Neuronal stem cell (in vitro differentiated cells): ENCODE measurements at regions not wholly inside any gene's neighbourhood (a gene's known extent, or its start where the extent isn't known, plus 50 kb on each side); places are given as distances from the start of the nearest gene placed in this dataset.

Experiments used
- DNase-seq: peaks from one replicate; pipeline ENCODE4 v3.0.0-alpha.2; 2013; ENCODE audit warnings: low spot score
- H2AFZ ChIP-seq: one replicate; pipeline ENCODE4 v1.6.1; 2013; ENCODE audit warnings: mild to moderate bottlenecking, low read length, inconsistent platforms
- H2AK5ac ChIP-seq: 2 replicates; pipeline ENCODE4 v1.6.1; 2013; ENCODE audit warnings: low read depth, mild to moderate bottlenecking, inconsistent platforms, low read length, moderate library complexity, mixed read lengths
- H2BK120ac ChIP-seq: 2 replicates; pipeline ENCODE4 v1.6.1; 2013; ENCODE audit warnings: low read depth, mild to moderate bottlenecking, inconsistent platforms, low read length, moderate library complexity, mixed read lengths
- H2BK12ac ChIP-seq: one replicate; pipeline ENCODE4 v1.6.1; 2013; ENCODE audit warnings: low read length, inconsistent platforms
- H2BK15ac ChIP-seq: 2 replicates; pipeline ENCODE4 v1.6.1; 2013; ENCODE audit warnings: mild to moderate bottlenecking, low read length, inconsistent platforms, mixed read lengths
- H2BK5ac ChIP-seq: one replicate; pipeline ENCODE4 v1.6.1; 2013; ENCODE audit warnings: inconsistent platforms, mild to moderate bottlenecking, low read length, moderate library complexity
- H3K14ac ChIP-seq: one replicate; pipeline ENCODE4 v1.6.1; 2013; ENCODE audit warnings: low read length, inconsistent platforms
- H3K18ac ChIP-seq: 2 replicates; pipeline ENCODE4 v1.6.1; 2013; ENCODE audit warnings: low read length, inconsistent platforms
- H3K23ac ChIP-seq: 2 replicates; pipeline ENCODE4 v1.6.1; 2013; ENCODE audit warnings: low read depth, mild to moderate bottlenecking, mixed read lengths, low read length, inconsistent platforms; ENCODE audit not compliant: poor library complexity
- H3K27ac ChIP-seq: replicated peaks from 3 replicates; pipeline ENCODE4 v1.5.1; 2013; ENCODE audit warnings: low read length, inconsistent platforms
- H3K27me3 ChIP-seq, 3 experiments: 2 replicates each; pipeline ENCODE4 v1.6.1; 2013; ENCODE audit warnings: low read length in 3 of 3, mild to moderate bottlenecking in 2 of 3, inconsistent platforms in 1 of 3, low read depth in 1 of 3, mixed read lengths in 1 of 3, moderate library complexity in 1 of 3; ENCODE audit not compliant: control insufficient read depth in 3 of 3, insufficient read depth in 3 of 3
- H3K36me3 ChIP-seq, 2 donors: replicated peaks in 1 of 2; 2 replicates each; pipeline ENCODE4 v1.6.1; 2013; ENCODE audit warnings: low read length in 2 of 2; ENCODE audit not compliant: control insufficient read depth in 2 of 2, insufficient read depth in 2 of 2
- H3K4ac ChIP-seq: 2 replicates; pipeline ENCODE4 v1.6.1; 2013; ENCODE audit warnings: inconsistent platforms, mild to moderate bottlenecking, low read length, moderate library complexity
- H3K4me1 ChIP-seq, 2 donors: 1 replicate in 1 of 2; 2 replicates in 1 of 2; pipeline ENCODE4 v1.6.1; 2013; ENCODE audit warnings: low read length in 2 of 2, low read depth in 1 of 2; ENCODE audit not compliant: control insufficient read depth in 2 of 2, insufficient read depth in 1 of 2
- H3K4me2 ChIP-seq: one replicate; pipeline ENCODE4 v1.6.1; 2013; ENCODE audit warnings: mild to moderate bottlenecking, low read length, inconsistent platforms; ENCODE audit not compliant: insufficient read depth, poor library complexity, severe bottlenecking
- H3K4me3 ChIP-seq, 2 donors: 2 replicates each; pipeline ENCODE4 v1.5.1; 2013; ENCODE audit warnings: low read length in 2 of 2, mild to moderate bottlenecking in 2 of 2, inconsistent platforms in 1 of 2, moderate library complexity in 1 of 2
- H3K79me1 ChIP-seq: one replicate; pipeline ENCODE4 v1.6.1; 2013; ENCODE audit warnings: low read depth, mild to moderate bottlenecking, inconsistent platforms, low read length, moderate library complexity
- H3K9ac ChIP-seq: one replicate; pipeline ENCODE4 v1.6.1; 2013; ENCODE audit warnings: mild to moderate bottlenecking, low read depth, low read length, inconsistent platforms; ENCODE audit not compliant: poor library complexity
- H3K9me3 ChIP-seq, 2 donors: replicated peaks in 1 of 2; 2 replicates each; pipeline versions ENCODE3 to v1.6.1; 2013; ENCODE audit warnings: low read length in 2 of 2, mild to moderate bottlenecking in 2 of 2, inconsistent platforms in 1 of 2, low read depth in 1 of 2, mixed read lengths in 1 of 2, moderate library complexity in 1 of 2; ENCODE audit not compliant: control insufficient read depth in 2 of 2, insufficient read depth in 1 of 2
- H4K8ac ChIP-seq: one replicate; pipeline ENCODE4 v1.6.1; 2013; ENCODE audit warnings: low read depth, mild to moderate bottlenecking, inconsistent platforms, low read length, moderate library complexity
- H4K91ac ChIP-seq: one replicate; pipeline ENCODE4 v1.6.1; 2013; ENCODE audit warnings: low read length, low read depth, mild to moderate bottlenecking, inconsistent platforms; ENCODE audit not compliant: poor library complexity
- WGBS, 2 donors: extraction: QIAGEN DNeasy Blood & Tissue Kit; methylation state at CpG; one replicate each; pipeline ENCODE4 v1.1.7; 2013; ENCODE audit warnings: missing lambda C conversion rate in 2 of 2, mixed read lengths in 1 of 2; ENCODE audit not compliant: insufficient read length in 2 of 2, insufficient replicate concordance in 1 of 2; ENCODE audit errors: extremely low coverage in 2 of 2; 5-methylcytosine and 5-hydroxymethylcytosine counted together

- Histone ChIP-seq H2BK120ac (peak overlapping the region; percentile 47), H3K14ac (no peak overlapping the region), H2BK15ac (no peak overlapping the region), H3K23ac (no peak overlapping the region), H2AK5ac (peak overlapping the region; percentile 53), H2AFZ (no peak overlapping the region), H2BK5ac (peak overlapping the region; percentile 54), H3K36me3 (no peaks in the 10 kb centered on the region), H3K4me1 (peaks cover 0 to 15% of the 10 kb centered on the region in 2 donors), H4K8ac (no peak overlapping the region), H3K18ac (peak overlapping the region; percentile 55), H3K79me1 (no peaks in the 10 kb centered on the region), H2BK12ac (no peak overlapping the region), H3K9me3 (no peaks in the 10 kb centered on the region), H4K91ac (no peak overlapping the region), H3K4ac (no peak overlapping the region), H3K27me3 (peaks cover 0 to 11% (median 0%) of the 10 kb centered on the region in 3 experiments), H3K27ac (no peak overlapping the region), H3K9ac (peak overlapping the region; percentile 7), H3K4me2 (no peak overlapping the region), H3K4me3 (no peak overlapping the region)
- no peak for DNase-seq
- no CpG with 5 or more reads among the region's 13 CpGs for WGBS, 2 donors
These were observed 53.9 kb downstream of the BARX1 start for GRCh38 chr9:93900971-93901861.

DNA sequence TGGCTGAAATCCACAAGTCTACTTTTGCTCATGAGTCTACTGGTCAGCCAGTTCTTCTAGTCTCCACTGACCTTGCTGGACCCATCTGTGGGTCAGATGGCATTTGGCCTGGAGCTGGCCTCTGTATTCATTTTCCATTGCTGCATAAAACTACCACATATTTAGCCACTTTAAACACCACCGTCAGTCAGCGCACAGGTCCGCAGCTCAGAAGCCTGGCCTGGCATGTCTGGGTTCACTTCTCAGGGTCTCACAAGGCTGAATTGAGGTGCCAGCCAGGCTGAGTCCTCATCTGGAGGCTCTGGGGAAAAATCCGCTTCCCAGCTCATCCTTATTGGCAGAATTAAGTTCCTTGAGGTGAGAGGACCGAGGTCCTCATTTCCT is 54.7 kb downstream of the BARX1 start:
- Histone ChIP-seq H2AFZ (no peak overlapping the region), H2AK5ac (no peak overlapping the region), H3K4me1 (peaks cover 0 to 10% of the 10 kb centered on the region in 2 donors), H4K91ac (no peak overlapping the region), H3K79me1 (no peaks in the 10 kb centered on the region), H2BK5ac (no peak overlapping the region), H2BK15ac (no peak overlapping the region), H3K9me3 (no peaks in the 10 kb centered on the region), H3K36me3 (no peaks in the 10 kb centered on the region), H3K23ac (no peak overlapping the region), H3K14ac (no peak overlapping the region), H2BK12ac (no peak overlapping the region), H2BK120ac (no peak overlapping the region), H3K4me2 (no peak overlapping the region), H3K4ac (no peak overlapping the region), H3K9ac (no peak overlapping the region), H3K27me3 (peaks cover 0 to 10% (median 0%) of the 10 kb centered on the region in 3 experiments), H3K27ac (no peak overlapping the region), H3K18ac (no peak overlapping the region), H3K4me3 (no peak overlapping the region), H4K8ac (no peak overlapping the region)
- DNase-seq: no peak
- WGBS, 2 donors: no CpG with 5 or more reads among the region's 5 CpGs

GRCh38 chr9:93899609-93900435 is 55.3 kb downstream of the BARX1 start:
- DNase-seq: no peak
- Histone ChIP-seq H3K9me3 (no peaks in the 10 kb centered on the region), H3K36me3 (no peaks in the 10 kb centered on the region), H2BK120ac (no peak overlapping the region), H2BK15ac (no peak overlapping the region), H4K91ac (no peak overlapping the region), H3K4me2 (no peak overlapping the region), H3K23ac (no peak overlapping the region), H4K8ac (no peak overlapping the region), H2AK5ac (no peak overlapping the region), H2BK12ac (no peak overlapping the region), H2AFZ (no peak overlapping the region), H3K4me3 (no peak overlapping the region), H3K27me3 (peaks cover 0 to 8% (median 0%) of the 10 kb centered on the region in 3 experiments), H3K4me1 (peaks cover 0 to 10% of the 10 kb centered on the region in 2 donors), H3K18ac (peak overlapping the region; percentile 54), H2BK5ac (no peak overlapping the region), H3K9ac (no peak overlapping the region), H3K79me1 (no peaks in the 10 kb centered on the region), H3K4ac (no peak overlapping the region), H3K27ac (no peak overlapping the region), H3K14ac (peak overlapping the region; percentile 78)
- WGBS, 2 donors: no CpG with 5 or more reads among the region's 8 CpGs
